ENCODE measurements at regions not wholly inside any gene's neighbourhood (a gene's known extent, or its start where the extent isn't known, plus 50 kb on each side); places are given as distances from the start of the nearest gene placed in this dataset.

- TF ChIP-seq CTCF (IDR thresholded peaks at IDR 0.05) (no peak), REST (IDR thresholded peaks at IDR 0.05; ENCODE audit: insufficient read depth in 1 of 2, low read depth in 2 of 2, low read length in 1 of 2) (no peak), POLR2AphosphoS5 (IDR thresholded peaks at IDR 0.05; ENCODE audit: low read depth, low read length) (no peak)
Measured at GRCh38 chr16:73433731-73434307, 385.9 kb upstream of the ZFHX3 start.

Measured in Panc1 (cell line).